ENCODE measurements at regions not wholly inside any gene's neighbourhood (a gene's known extent, or its start where the extent isn't known, plus 50 kb on each side); places are given as distances from the start of the nearest gene placed in this dataset.
"Not testable (repeated sequence)": the region's sequence is repeated elsewhere in the genome, so short reads cannot be mapped to it uniquely, and the experiment has no call there.

- no peak for DNase-seq (ENCODE audit: extremely low read depth, low read depth, low spot score)
Observed at GRCh38 chr16:24624102-24624501, 84.7 kb downstream of the RBBP6 start.

GRCh38 chr16:24626256-24626655 is 86.9 kb downstream of the RBBP6 start:
- DNase-seq (ENCODE audit: extremely low read depth, low read depth, low spot score), result no peak

DNA sequence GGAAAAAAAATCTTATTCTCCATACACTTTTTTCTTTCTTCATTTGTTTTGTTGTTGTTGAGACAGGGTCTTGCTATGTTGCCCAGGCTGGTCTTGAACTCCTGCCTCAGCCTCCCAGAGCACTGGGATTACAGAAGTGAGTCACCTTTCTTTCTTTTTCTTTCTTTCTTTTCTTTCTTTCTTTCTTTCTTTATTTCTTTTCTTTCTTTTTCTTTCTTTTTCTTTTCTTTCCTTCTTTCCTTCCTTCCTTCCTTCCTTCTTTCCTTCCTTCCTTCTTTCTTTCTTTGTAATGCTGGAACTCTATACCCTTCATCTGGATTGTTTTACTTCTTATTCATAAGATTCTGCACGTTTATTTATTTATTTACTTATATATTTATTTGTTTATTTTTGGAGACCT is 94.5 kb upstream of the TNRC6A start:
- DNase-seq (ENCODE audit: extremely low read depth, low read depth, low spot score), result no peak

DNA sequence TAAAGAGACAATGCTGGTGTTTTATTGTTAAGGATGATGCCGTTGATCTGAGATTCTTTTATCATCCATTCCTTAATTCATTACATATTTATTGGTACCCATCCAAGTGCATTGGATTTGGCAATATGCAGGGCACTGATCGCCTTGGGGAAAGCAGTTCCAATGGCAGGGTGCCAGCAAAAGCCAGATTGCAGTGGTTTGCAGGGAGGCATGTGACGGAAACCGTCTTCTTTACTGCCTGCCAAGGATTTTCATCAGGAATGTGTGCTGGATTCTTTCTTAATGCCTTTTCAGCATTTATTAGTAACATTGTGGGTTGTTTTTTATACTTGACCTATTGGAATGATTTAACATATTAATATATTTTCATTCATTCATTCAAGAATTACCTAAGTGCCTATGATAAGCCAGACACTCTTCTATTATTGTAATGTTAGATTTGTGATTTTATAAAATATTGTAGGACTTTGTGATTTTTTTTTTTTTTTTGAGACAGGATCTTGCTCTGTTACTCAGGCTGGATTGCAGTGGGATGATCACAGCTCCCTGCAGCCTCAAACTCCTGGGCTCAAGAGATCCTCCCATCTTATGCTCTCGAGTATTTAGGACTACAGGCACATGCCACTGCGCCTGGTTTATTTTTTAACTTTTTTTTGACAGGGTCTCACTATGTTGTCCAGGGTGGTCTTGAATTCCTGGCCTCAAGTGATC is 93.4 kb upstream of the TNRC6A start:
- DNase-seq (ENCODE audit: extremely low read depth, low read depth, low spot score), result peak; percentile 45

GRCh38 chr16:24639769-24640168 is 89.7 kb upstream of the TNRC6A start:
- no peak for DNase-seq (ENCODE audit: extremely low read depth, low read depth, low spot score)

DNA sequence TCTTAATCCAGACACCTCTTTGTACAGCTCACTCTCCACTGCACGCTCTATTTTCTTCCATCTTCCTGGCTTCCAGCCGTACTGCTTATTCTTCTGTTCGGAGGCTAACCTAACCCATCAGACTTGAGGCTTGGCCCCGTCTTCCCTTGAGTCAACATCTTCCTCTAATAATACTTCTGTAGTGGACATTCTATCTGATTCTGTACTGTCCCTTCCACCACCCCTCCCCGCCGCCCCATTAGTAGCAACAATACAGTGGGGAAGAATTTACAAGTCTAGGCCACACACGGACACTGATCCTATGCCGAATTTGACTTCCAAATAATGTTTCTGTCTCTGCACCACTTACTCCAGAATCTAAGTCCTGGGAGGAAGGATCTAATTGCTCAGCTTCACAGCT is 86.0 kb upstream of the TNRC6A start:
- DNase-seq (ENCODE audit: extremely low read depth, low read depth, low spot score), result no peak

GRCh38 chr16:24645739-24646645 is 83.5 kb upstream of the TNRC6A start:
- peak; percentile 96 for DNase-seq (ENCODE audit: extremely low read depth, low read depth, low spot score)

GRCh38 chr16:24646646-24646995 is 82.8 kb upstream of the TNRC6A start:
- no peak for DNase-seq (ENCODE audit: extremely low read depth, low read depth, low spot score)

DNA sequence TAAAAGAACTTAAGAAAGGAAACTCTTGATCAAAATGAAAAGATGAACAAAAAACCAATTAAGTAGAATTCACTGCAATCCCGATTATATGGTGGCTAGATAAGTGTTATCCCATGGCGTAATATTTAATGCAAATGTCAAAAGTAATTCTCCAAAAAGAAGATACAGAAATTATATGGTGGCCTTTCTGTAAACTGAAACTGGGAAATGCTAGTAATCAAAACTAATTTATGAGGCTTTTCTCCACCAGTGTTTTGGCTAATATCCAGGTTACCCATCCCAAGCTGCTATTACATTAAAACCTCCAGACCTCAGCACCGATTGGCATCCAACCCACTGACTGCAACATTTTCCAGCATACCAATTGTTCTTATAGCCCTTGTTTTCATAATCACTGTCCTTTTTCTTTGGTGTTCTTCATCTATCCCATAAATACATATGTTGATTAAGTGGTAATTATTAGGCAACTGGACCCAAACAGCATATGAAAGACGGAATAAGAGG is 77.2 kb upstream of the TNRC6A start:
- no peak for DNase-seq (ENCODE audit: extremely low read depth, low read depth, low spot score)

DNA sequence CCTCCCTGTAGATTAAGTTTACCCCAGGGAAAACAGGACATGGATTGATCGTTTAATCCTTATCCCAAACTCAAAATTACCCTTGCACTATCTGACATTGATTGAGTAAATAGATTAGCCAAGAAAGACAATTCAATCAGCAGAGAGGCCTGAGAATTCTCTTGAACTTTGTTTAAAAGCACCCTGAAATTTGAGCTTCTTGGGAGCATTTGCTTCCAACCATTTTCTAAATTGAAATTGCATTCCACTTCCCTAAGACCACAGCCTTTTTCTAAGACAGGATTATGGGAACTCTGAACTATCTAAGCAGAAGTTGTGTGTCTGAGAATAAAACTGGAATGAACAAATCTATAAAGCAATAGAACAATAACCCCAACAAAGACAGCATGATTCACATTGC is 76.6 kb upstream of the TNRC6A start:
- no peak for DNase-seq (ENCODE audit: extremely low read depth, low read depth, low spot score)

DNA sequence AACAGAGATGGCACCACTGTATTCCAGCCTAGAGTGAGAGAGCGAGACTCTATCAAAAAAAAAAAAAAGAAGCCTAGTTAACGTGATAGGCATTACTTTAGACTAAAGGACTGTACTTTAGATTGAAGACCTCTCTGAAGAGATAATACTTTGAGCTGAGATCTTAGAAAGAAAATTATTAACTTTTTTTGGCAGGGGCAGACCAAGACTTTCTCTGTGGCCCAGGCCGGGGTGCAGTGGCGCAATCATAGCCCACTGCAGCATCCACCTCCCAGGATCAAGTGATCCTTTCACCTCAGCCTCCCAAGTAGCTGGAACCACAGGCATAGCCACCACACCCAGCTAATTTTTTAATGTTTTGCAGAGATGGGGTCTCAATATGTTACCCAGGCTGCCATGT is 75.7 kb upstream of the TNRC6A start:
- no peak for DNase-seq (ENCODE audit: extremely low read depth, low read depth, low spot score)

- not testable (repeated sequence) for DNase-seq (ENCODE audit: extremely low read depth, low read depth, low spot score)
Observed at GRCh38 chr16:24665942-24666341, 63.5 kb upstream of the TNRC6A start.

GRCh38 chr16:24667244-24667764 is 62.1 kb upstream of the TNRC6A start:
- DNase-seq (ENCODE audit: extremely low read depth, low read depth, low spot score), result no peak

GRCh38 chr16:24668481-24669061 is 60.9 kb upstream of the TNRC6A start:
- no peak for DNase-seq (ENCODE audit: extremely low read depth, low read depth, low spot score)

DNA sequence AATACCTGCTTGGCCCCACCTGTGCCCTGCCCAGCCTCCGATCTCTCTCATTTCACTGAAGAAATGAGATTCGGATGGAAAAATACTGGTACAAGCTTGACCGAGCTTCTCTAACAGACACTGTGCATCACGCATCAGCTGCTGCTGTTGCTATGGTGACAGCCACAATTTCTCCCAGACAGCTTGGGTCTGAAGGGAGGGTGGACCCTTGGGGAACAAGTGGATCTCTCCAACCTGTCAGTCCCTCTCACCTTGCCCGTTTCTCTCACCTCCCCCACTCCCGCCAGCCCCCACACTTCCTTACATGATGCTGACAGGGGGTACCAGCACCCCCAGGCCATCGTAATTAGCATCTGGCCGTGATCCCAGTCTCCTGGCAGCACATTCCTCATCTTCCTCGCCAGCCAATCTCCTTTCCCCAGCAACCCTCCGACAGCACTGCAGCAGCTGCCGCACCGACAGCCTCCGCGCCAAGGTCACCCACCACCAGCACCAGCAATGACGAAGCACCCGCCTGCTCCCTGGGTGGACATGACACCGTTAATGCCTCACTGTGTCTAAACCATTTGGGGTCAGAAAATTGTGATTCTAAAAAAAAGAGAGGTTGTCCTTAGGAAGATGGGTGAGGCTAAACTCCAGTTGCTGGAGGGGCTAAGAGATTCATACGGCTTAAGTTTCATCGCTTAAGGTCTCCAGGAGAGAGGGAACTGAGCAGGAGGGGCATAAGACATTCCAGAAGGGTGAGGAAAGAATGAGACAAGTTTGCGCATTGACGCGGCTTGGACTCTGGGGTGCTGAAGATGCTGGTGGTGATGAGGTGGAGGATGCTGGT is 58.6 kb upstream of the TNRC6A start:
- no peak for DNase-seq (ENCODE audit: extremely low read depth, low read depth, low spot score)

DNA sequence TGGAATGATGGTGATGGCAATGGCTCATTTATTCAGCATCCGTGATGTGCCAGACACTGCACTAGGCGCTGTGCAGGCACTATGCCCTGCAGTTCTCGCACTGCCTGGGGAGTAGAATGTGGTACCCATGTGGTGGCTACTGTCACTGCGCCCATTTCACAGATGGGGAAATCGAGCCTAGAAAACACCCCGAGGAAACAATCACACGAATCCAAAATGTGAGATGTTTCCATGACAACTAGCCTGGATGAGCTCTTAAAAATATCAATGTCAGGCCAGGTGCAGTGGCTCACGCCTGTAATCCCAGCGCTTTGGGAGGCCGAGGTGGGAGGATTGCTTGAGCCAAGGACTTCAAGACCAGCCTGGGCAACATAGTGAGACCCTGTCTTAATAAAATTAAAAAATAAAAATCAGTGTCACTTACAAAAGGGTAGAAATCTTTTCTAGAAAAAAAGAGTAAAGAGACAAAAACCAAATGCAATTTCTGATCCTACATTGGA is 57.9 kb upstream of the TNRC6A start:
- no peak for DNase-seq (ENCODE audit: extremely low read depth, low read depth, low spot score)

DNA sequence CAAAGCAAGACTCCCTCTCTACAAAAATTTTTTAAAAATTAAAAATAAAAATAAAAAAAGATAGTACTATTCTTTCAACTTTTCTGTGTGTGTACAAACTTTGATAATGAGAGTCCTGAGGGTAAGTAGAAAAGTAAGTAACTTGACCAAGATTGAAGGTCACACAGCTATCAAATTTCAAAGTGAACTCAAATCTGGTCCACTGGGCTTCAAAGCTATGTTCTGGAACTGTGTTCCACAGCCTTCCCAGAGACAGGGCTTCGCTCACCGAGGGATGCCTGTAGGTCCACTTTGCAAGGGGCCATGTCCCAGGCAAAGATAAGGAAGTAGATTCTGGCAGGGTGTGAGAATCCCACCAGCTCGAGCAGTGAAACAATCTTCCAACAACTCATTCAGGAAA is 56.3 kb upstream of the TNRC6A start:
- DNase-seq (ENCODE audit: extremely low read depth, low read depth, low spot score), result no peak

DNA sequence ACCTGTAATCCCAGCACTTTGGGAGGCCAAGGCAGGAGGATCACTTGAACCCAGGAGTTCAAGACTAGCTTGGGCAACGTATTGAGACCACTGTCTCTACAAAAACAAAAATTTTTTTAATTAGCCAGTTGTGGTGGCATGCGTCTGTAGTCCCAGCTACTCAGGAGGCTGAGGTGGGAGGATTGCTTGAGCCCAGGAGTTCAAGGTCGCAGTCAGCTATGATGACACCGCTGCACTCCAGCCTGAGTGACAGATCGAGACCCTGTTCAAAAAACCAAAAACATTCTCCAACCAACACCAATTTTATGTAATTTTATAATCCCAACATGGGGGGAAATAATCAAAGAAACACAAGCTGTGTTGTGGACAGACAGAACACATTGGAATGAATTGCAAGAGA is 54.6 kb upstream of the TNRC6A start:
- no peak for DNase-seq (ENCODE audit: extremely low read depth, low read depth, low spot score)

DNA sequence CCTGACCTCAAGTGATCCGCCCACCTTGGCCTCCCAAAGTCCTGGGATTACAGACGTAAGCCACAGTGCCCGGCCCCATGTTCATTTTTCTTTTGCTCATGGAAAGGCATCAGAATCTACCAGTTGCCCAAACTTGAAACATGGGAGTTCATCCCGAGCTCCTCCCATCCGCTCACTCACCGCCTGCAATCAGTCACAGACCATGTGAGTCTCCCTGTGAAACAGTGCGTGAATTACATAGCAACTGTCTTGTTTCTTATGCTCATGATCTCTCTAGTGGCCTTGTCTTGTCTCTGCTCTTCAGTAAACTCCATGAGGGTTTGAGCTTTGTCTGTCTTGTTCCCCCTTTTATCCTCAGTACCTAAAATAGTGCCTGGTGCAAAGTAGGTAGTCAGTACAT is 52.1 kb upstream of the TNRC6A start:
- no peak for DNase-seq (ENCODE audit: extremely low read depth, low read depth, low spot score)
